H1 (cell line): ENCODE measurements at regions not wholly inside any gene's neighbourhood (a gene's known extent, or its start where the extent isn't known, plus 50 kb on each side); places are given as distances from the start of the nearest gene placed in this dataset.

Source experiments
- CTCF ChIA-PET: fragments of 300-600 bp; sonication (Branson Sonifier 250); formaldehyde crosslinking; loops from one replicate; lab custom pipeline; 2021; ENCODE audit not compliant: partially characterized antibody; lab: Charles Lee
- POLR2A ChIA-PET: fragments of 300-600 bp; sonication (Branson Sonifier 250); formaldehyde crosslinking; loops from one replicate; lab custom pipeline; 2021; ENCODE audit warnings: inconsistent platforms; ENCODE audit not compliant: partially characterized antibody; lab: Charles Lee
- DNase-seq, 2 experiments: peaks; one replicate each; pipeline versions ENCODE4 v3.0.0 to v3.0.0-alpha.2; 2010 to 2022; ENCODE audit warnings: low spot score in 2 of 2, low read depth in 1 of 2, mixed read lengths in 1 of 2
- FAIRE-seq: peaks from 2 replicates; lab custom pipeline; 2011; peaks lifted over from hg19 to GRCh38; lab: Jason Lieb, UNC
- H2AFZ ChIP-seq: 2 replicates; pipeline ENCODE4 v1.8.1; 2012; ENCODE audit warnings: low read length, inconsistent platforms
- H2AK5ac ChIP-seq: 2 replicates; pipeline ENCODE4 v1.6.1; 2013; ENCODE audit warnings: low read depth, low read length
- H2BK120ac ChIP-seq: replicated peaks from 2 replicates; pipeline ENCODE3; 2013; ENCODE audit warnings: low read depth, low read length, inconsistent platforms
- H2BK12ac ChIP-seq: 2 replicates; pipeline ENCODE4 v1.6.1; 2013; ENCODE audit warnings: low read depth, low read length
- H2BK15ac ChIP-seq: 2 replicates; pipeline ENCODE4 v1.6.1; 2013; ENCODE audit warnings: low read length
- H2BK20ac ChIP-seq: 2 replicates; pipeline ENCODE4 v1.6.1; 2013; ENCODE audit warnings: low read length
- H2BK5ac ChIP-seq: 2 replicates; pipeline ENCODE4 v1.6.1; 2013; ENCODE audit warnings: low read depth, low read length
- H3K14ac ChIP-seq: 2 replicates; pipeline ENCODE4 v1.6.1; 2013; ENCODE audit warnings: inconsistent platforms; ENCODE audit not compliant: insufficient read length
- H3K18ac ChIP-seq: 2 replicates; pipeline ENCODE4 v1.6.1; 2013; ENCODE audit warnings: low read length; ENCODE audit errors: extremely low read depth
- H3K23ac ChIP-seq: 2 replicates; pipeline ENCODE4 v1.6.1; 2013; ENCODE audit warnings: inconsistent platforms; ENCODE audit not compliant: insufficient read length
- H3K23me2 ChIP-seq: 2 replicates; pipeline ENCODE4 v1.6.1; 2013; ENCODE audit warnings: low read depth, low read length
- H3K27ac ChIP-seq: 2 replicates; pipeline ENCODE4 v1.6.1; 2011; ENCODE audit warnings: low read depth, low read length, inconsistent platforms
- H3K27me3 ChIP-seq, 4 experiments: replicated peaks in 1 of 4; 1 replicate in 1 of 4; 2 replicates in 3 of 4; pipeline versions ENCODE4 v1.6.1 to v1.8.1; 2011 to 2013; ENCODE audit warnings: low read length in 3 of 4, mild to moderate bottlenecking in 3 of 4, inconsistent platforms in 2 of 4, mixed read lengths in 2 of 4, moderate library complexity in 1 of 4; ENCODE audit not compliant: control insufficient read depth in 3 of 4, insufficient read depth in 3 of 4; ENCODE audit errors: extremely low read depth in 1 of 4
- H3K36me3 ChIP-seq, 4 experiments: 2 replicates each; pipeline versions ENCODE4 v1.6.1 to v1.8.1; 2011 to 2013; ENCODE audit warnings: mild to moderate bottlenecking in 4 of 4, low read length in 3 of 4, moderate library complexity in 2 of 4, control low read depth in 1 of 4, inconsistent platforms in 1 of 4; ENCODE audit not compliant: insufficient read depth in 4 of 4, control insufficient read depth in 2 of 4
- H3K4ac ChIP-seq: replicated peaks from 2 replicates; pipeline ENCODE3; 2013; ENCODE audit warnings: low read length, low read depth, mixed read lengths, inconsistent platforms; ENCODE audit not compliant: insufficient read length
- H3K4me1 ChIP-seq, 4 experiments: replicated peaks in 1 of 4; 1 replicate in 1 of 4; 2 replicates in 3 of 4; pipeline versions ENCODE4 v1.6.1 to v1.8.1; 2011 to 2013; ENCODE audit warnings: low read length in 3 of 4, inconsistent platforms in 2 of 4, mixed read lengths in 1 of 4; ENCODE audit not compliant: insufficient read depth in 4 of 4, control insufficient read depth in 3 of 4
- H3K4me2 ChIP-seq, 2 experiments: 2 replicates each; pipeline versions ENCODE4 v1.6.1 to v1.8.1; 2011 to 2013; ENCODE audit warnings: low read depth in 2 of 2, low read length in 2 of 2, control low read depth in 1 of 2, inconsistent platforms in 1 of 2, mild to moderate bottlenecking in 1 of 2; ENCODE audit not compliant: insufficient read depth in 1 of 2
- H3K4me3 ChIP-seq, 4 experiments: fragments of 200-600, 300-600 bp in 1 of 4; sonication (generic), shearing (Covaris generic), sonication (Bioruptor Twin) in 1 of 4; 2 replicates each; pipeline versions ENCODE4 v1.5.1 to v1.8.1; 2011 to 2016; ENCODE audit warnings: low read length in 4 of 4, low read depth in 3 of 4, control low read depth in 2 of 4, inconsistent platforms in 2 of 4, mild to moderate bottlenecking in 2 of 4, mixed read lengths in 1 of 4, moderate library complexity in 1 of 4; ENCODE audit not compliant: insufficient read depth in 2 of 4; ENCODE audit errors: extremely low read depth in 1 of 4
- H3K56ac ChIP-seq: replicated peaks from 2 replicates; pipeline ENCODE3; 2013; ENCODE audit warnings: low read depth, mild to moderate bottlenecking, mixed read lengths, low read length, inconsistent platforms; ENCODE audit not compliant: insufficient read length
- H3K79me1 ChIP-seq: 2 replicates; pipeline ENCODE4 v1.6.1; 2013; ENCODE audit warnings: low read depth, low read length, control low read depth
- H3K79me2 ChIP-seq, 2 experiments: 2 replicates each; pipeline versions ENCODE4 v1.6.1 to v1.8.1; 2012 to 2013; ENCODE audit warnings: low read length in 2 of 2, mild to moderate bottlenecking in 2 of 2, inconsistent platforms in 1 of 2; ENCODE audit not compliant: insufficient read depth in 2 of 2, control insufficient read depth in 1 of 2
- H3K9ac ChIP-seq, 4 experiments: replicated peaks in 1 of 4; 1 replicate in 1 of 4; 2 replicates in 3 of 4; pipeline versions ENCODE4 v1.6.1 to v1.8.1; 2011 to 2013; ENCODE audit warnings: low read depth in 3 of 4, low read length in 3 of 4, control low read depth in 2 of 4, mild to moderate bottlenecking in 2 of 4, moderate library complexity in 2 of 4, inconsistent platforms in 1 of 4; ENCODE audit errors: extremely low read depth in 1 of 4
- H3K9me3 ChIP-seq, 2 experiments: 2 replicates each; pipeline versions ENCODE4 v1.6.1 to v1.8.1; 2012 to 2013; ENCODE audit warnings: mild to moderate bottlenecking in 2 of 2, moderate library complexity in 2 of 2, control low read depth in 1 of 2, inconsistent platforms in 1 of 2, low read depth in 1 of 2, low read length in 1 of 2, mixed read lengths in 1 of 2; ENCODE audit not compliant: insufficient read depth in 2 of 2
- H4K20me1 ChIP-seq, 2 experiments: replicated peaks in 1 of 2; 2 replicates each; pipeline versions ENCODE3 to v1.8.1; 2011 to 2013; ENCODE audit warnings: inconsistent platforms in 2 of 2, low read length in 2 of 2, mild to moderate bottlenecking in 1 of 2; ENCODE audit not compliant: insufficient read depth in 2 of 2, control insufficient read depth in 1 of 2
- H4K5ac ChIP-seq: 2 replicates; pipeline ENCODE4 v1.6.1; 2013; ENCODE audit warnings: low read length, low read depth, mixed read lengths, inconsistent platforms; ENCODE audit not compliant: insufficient read length
- H4K8ac ChIP-seq: 2 replicates; pipeline ENCODE4 v1.8.0; 2013; ENCODE audit warnings: mild to moderate bottlenecking, moderate library complexity, low read length, inconsistent platforms; ENCODE audit not compliant: insufficient read depth; ENCODE audit errors: extremely low read depth
- H4K91ac ChIP-seq: replicated peaks from 2 replicates; pipeline ENCODE3; 2013; ENCODE audit warnings: low read length, mixed read lengths, inconsistent platforms; ENCODE audit not compliant: insufficient read length
- BACH1 ChIP-seq: IDR thresholded peaks from 2 replicates; pipeline ENCODE4 v1.6.1; 2012; ENCODE audit warnings: low read length, improper control_type of control experiment
- CEBPB ChIP-seq: IDR thresholded peaks from 2 replicates; pipeline ENCODE4 v1.6.1; 2012; ENCODE audit warnings: low read depth, low read length
- EZH2 ChIP-seq: fragments of 200-600 bp; sonication (generic); IDR thresholded peaks from 2 replicates; pipeline ENCODE4 v1.7.1; 2012; ENCODE audit warnings: low read depth, mild to moderate bottlenecking, moderate library complexity, low read length, inconsistent platforms; ENCODE audit not compliant: severe bottlenecking
- FOSL1 ChIP-seq: IDR thresholded peaks from 2 replicates; pipeline ENCODE4 v1.6.1; 2011; ENCODE audit warnings: mild to moderate bottlenecking, low read depth, low read length, moderate library complexity; ENCODE audit not compliant: insufficient read depth
- MAFK ChIP-seq: IDR thresholded peaks from 2 replicates; pipeline ENCODE4 v1.6.1; 2012; ENCODE audit warnings: low read depth, mild to moderate bottlenecking, improper control_type of control experiment, low read length
- POU5F1 ChIP-seq: IDR thresholded peaks from 2 replicates; pipeline ENCODE4 v1.6.1; 2011; ENCODE audit warnings: low read depth, mild to moderate bottlenecking, low read length, moderate library complexity
- RBBP5 ChIP-seq: IDR thresholded peaks from 2 replicates; pipeline ENCODE4 v1.7.1; 2012; ENCODE audit warnings: low read depth, mild to moderate bottlenecking, inconsistent platforms, low read length, moderate library complexity, borderline replicate concordance
- SP1 ChIP-seq: IDR thresholded peaks from 2 replicates; pipeline ENCODE4 v1.6.1; 2011; ENCODE audit warnings: low read depth, low read length
- TCF12 ChIP-seq: IDR thresholded peaks from 2 replicates; pipeline ENCODE4 v1.6.1; 2011; ENCODE audit warnings: low read depth, mild to moderate bottlenecking, low read length
- TEAD4 ChIP-seq: IDR thresholded peaks from 2 replicates; pipeline ENCODE4 v1.6.1; 2012; ENCODE audit warnings: low read depth, low read length, inconsistent platforms, mixed read lengths
- WGBS, 2 experiments: shearing (Covaris generic) in 1 of 2; methylation state at CpG; one replicate each; pipeline versions ENCODE4 v1.1.6 to v1.1.7; 2013 to 2015; ENCODE audit warnings: low lambda C conversion rate in 2 of 2, mixed read lengths in 2 of 2, inconsistent platforms in 1 of 2, low coverage in 1 of 2, missing lambda C conversion rate in 1 of 2; ENCODE audit not compliant: insufficient replicate concordance in 2 of 2, insufficient coverage in 1 of 2, insufficient read length in 1 of 2; ENCODE audit errors: extremely low coverage in 1 of 2, missing lambda C conversion rate in 1 of 2; 5-methylcytosine and 5-hydroxymethylcytosine counted together

- DNase-seq = no peak
- ChIA-PET CTCF (interaction anchor here (1.0 kb wide), 1 partner anchor 286 kb away, joined by 3 read pairs; no protein-coding TSS in a partner anchor), POLR2A (interaction anchor here (1.1 kb wide), 1 partner anchor 164 kb away, joined by 3 read pairs; no protein-coding TSS in a partner anchor)
- no peaks in the 10 kb centered on the region for H3K79me1 ChIP-seq
- H3K27me3 ChIP-seq = no peaks in the 10 kb centered on the region; a peak in 2 of 7 replicates
- no peak overlapping the region for H3K4ac ChIP-seq
- no peak overlapping the region for H3K9ac ChIP-seq
- no peak overlapping the region for H2BK12ac ChIP-seq
- H3K27ac ChIP-seq = no peak overlapping the region
- H3K23me2 ChIP-seq = no peaks in the 10 kb centered on the region
- H3K79me2 ChIP-seq = no peaks in the 10 kb centered on the region
- peak overlapping the region; percentile 66; the same call in 1 of the 2 replicates for H2BK5ac ChIP-seq
- H4K91ac ChIP-seq = no peak overlapping the region
- H4K20me1 ChIP-seq = no peaks in the 10 kb centered on the region
- H2BK15ac ChIP-seq = no peak overlapping the region
- H3K14ac ChIP-seq = no peak overlapping the region
- FAIRE-seq = no peak
- H3K36me3 ChIP-seq = no peaks in the 10 kb centered on the region
- no peak overlapping the region for H2BK20ac ChIP-seq
- no peak overlapping the region for H2BK120ac ChIP-seq
- H4K8ac ChIP-seq = no peak overlapping the region
- no peak overlapping the region for H3K23ac ChIP-seq
- H3K9me3 ChIP-seq = no peaks in the 10 kb centered on the region
- H4K5ac ChIP-seq = no peak overlapping the region
- no peak overlapping the region for H2AK5ac ChIP-seq
- no peak overlapping the region for H2AFZ ChIP-seq
- no peak overlapping the region for H3K56ac ChIP-seq
- peak overlapping the region in 1 of 4 experiments; percentile 45; a peak in 1 of 8 replicates for H3K4me3 ChIP-seq
- peak overlapping the region; percentile 39 to 46; a peak in 1 of 4 replicates for H3K4me2 ChIP-seq
- WGBS, 2 experiments = 0% methylated on average over 1 of the region's 1 CpG; no CpG with 5 or more reads in 1 of the 2 experiments
- peaks cover 0 to 12% (median 3%) of the 10 kb centered on the region in 4 experiments; a peak in 3 of 7 replicates for H3K4me1 ChIP-seq
- H3K18ac ChIP-seq = no peak overlapping the region
- TF ChIP-seq BACH1 (no peak), FOSL1 (no peak), CEBPB (peak; percentile 74; the same call in 1 of the 2 replicates), POU5F1 (0 out of 2 replicates have a peak, but pooled peaks have one; percentile 58), SP1 (peak; percentile 21; the same call in 1 of the 2 replicates), RBBP5 (no peak), MAFK (peak; percentile 80), EZH2 (no peak), TCF12 (no peak), TEAD4 (no peak)
Measured at GRCh38 chr9:134975253-134975652, 57.5 kb upstream of the FCN1 start.
